C4-2B (cell line): ENCODE measurements at regions not wholly inside any gene's neighbourhood (a gene's known extent, or its start where the extent isn't known, plus 50 kb on each side); places are given as distances from the start of the nearest gene placed in this dataset.

Source experiments
- CTCF ChIP-seq: fragments of 450-650 bp; conservative IDR thresholded peaks from 2 replicates; pipeline ENCODE4 v1.5.1; 2017; ENCODE audit warnings: mild to moderate bottlenecking
- ZFX ChIP-seq: fragments of 450-650 bp; IDR thresholded peaks from 2 replicates; pipeline ENCODE4 v1.6.1; 2017

GRCh38 chr20:40863355-40863919 is 165.2 kb upstream of the TOP1 start:
- no peak for TF ChIP-seq CTCF
- TF ChIP-seq ZFX, result no peak
